Suprapubic skin (tissue), 4 donors: ENCODE measurements at regions not wholly inside any gene's neighbourhood (a gene's known extent, or its start where the extent isn't known, plus 50 kb on each side); places are given as distances from the start of the nearest gene placed in this dataset.
"Not testable (repeated sequence)": the region's sequence is repeated elsewhere in the genome, so short reads cannot be mapped to it uniquely, and the experiment has no call there.

Experiments used
- DNase-seq, 2 donors: peaks; one replicate each; pipeline ENCODE4 v3.0.0-alpha.2; 2019; ENCODE audit warnings: low spot score in 2 of 2
- H3K27ac ChIP-seq: fragments of 200-600 bp; sonication (generic); one replicate; pipeline ENCODE4 v1.5.1; 2019
- H3K27me3 ChIP-seq: fragments of 200-600 bp; sonication (generic); one replicate; pipeline ENCODE4 v1.5.1; 2019
- H3K36me3 ChIP-seq: fragments of 200-600 bp; sonication (generic); one replicate; pipeline ENCODE4 v1.5.1; 2019
- H3K4me1 ChIP-seq: fragments of 200-600 bp; sonication (generic); one replicate; pipeline ENCODE4 v1.5.1; 2019
- H3K4me3 ChIP-seq: fragments of 200-600 bp; sonication (generic); one replicate; pipeline ENCODE4 v1.5.1; 2019; ENCODE audit warnings: mild to moderate bottlenecking
- H3K9me3 ChIP-seq: fragments of 200-600 bp; sonication (generic); one replicate; pipeline ENCODE4 v1.5.1; 2019
- CTCF ChIP-seq, 2 donors: fragments of 200-600 bp in 1 of 2; fragments of 450-650 bp in 1 of 2; sonication (generic) in 1 of 2; IDR thresholded peaks; one replicate each; pipeline ENCODE4 v1.5.1; 2016 to 2019; ENCODE audit warnings: antibody characterized with exemption in 2 of 2, mild to moderate bottlenecking in 1 of 2, moderate library complexity in 1 of 2
- EP300 ChIP-seq: sonication (generic); formaldehyde crosslinking; IDR thresholded peaks from one replicate; pipeline ENCODE4 v1.6.1; 2017; ENCODE audit warnings: antibody characterized with exemption
- POLR2A ChIP-seq, 2 donors: fragments of 450-650 bp; IDR thresholded peaks; one replicate each; pipeline ENCODE4 v1.6.1; 2017; ENCODE audit warnings: antibody characterized with exemption in 2 of 2, mild to moderate bottlenecking in 2 of 2, moderate library complexity in 2 of 2
- POLR2AphosphoS5 ChIP-seq, 3 donors: sonication (generic); formaldehyde crosslinking; IDR thresholded peaks; one replicate each; pipeline ENCODE4 v1.6.1; 2017; ENCODE audit warnings: antibody characterized with exemption in 3 of 3
- WGBS: methylation state at CpG from one replicate; pipeline ENCODE4 v1.1.5; 2018; 5-methylcytosine and 5-hydroxymethylcytosine counted together

DNA sequence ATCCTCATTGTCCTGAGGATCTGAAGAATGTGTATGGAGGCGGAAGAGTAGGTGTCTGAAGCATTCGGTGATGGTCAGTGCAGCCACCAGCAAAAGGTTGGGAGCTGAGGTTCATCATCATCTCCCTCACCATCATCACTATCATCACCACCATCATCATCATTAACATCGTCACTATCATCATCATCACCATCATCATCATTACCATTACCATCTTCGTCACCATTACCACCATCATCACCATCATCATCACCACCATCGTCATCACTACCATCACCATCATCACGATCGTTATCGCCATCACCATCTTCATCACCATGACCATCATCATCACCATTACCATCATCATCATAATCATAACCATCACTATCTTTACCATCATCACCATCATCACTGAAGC lies 90.8 kb upstream of the TMEM132D start:
- TF ChIP-seq CTCF (IDR thresholded peaks at IDR 0.05) (no peak), POLR2A (IDR thresholded peaks at IDR 0.05) (no peak), EP300 (no peak), POLR2AphosphoS5 (IDR thresholded peaks at IDR 0.05) (no peak)
- Histone ChIP-seq H3K27ac (no peak overlapping the region), H3K4me3 (no peak overlapping the region), H3K36me3 (no peaks in the 10 kb centered on the region), H3K9me3 (no peaks in the 10 kb centered on the region), H3K4me1 (no peaks in the 10 kb centered on the region), H3K27me3 (no peaks in the 10 kb centered on the region)
- DNase-seq, result no peak
- WGBS, result 93% methylated on average over 8 of the region's 8 CpGs

- 31% methylated on average over 5 of the region's 5 CpGs for WGBS
- DNase-seq, result no peak
Observed at GRCh38 chr12:129997239-129997638, 93.4 kb upstream of the TMEM132D start.

DNA sequence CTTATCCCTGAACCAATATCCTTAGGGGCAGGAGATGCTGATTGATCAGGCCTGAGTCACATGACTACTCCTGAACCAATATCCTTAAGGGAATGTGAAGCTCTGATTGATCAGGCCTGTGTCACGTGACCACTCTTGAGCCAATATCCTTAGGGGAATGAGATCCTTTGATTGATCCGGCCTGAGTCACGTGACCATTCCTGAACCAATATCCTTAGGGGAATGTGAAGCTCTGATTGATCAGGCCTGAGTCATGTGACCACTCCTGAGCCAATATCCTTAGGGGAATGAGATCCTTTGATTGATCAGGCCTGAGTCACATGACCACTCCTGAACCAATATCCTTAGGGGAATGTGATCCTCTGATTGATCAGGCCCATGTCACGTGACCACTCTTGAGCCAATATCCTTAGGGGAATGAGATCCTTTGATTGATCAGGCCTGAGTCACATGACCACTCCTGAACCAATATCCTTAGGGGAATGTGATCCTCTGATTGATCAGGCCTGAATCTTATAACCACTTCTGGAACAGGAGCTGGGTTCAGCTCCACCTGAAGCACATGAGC lies 100.6 kb upstream of the TMEM132D start:
- H3K36me3 ChIP-seq, DNase-seq, H3K9me3 ChIP-seq, H3K4me1 ChIP-seq, H3K4me3 ChIP-seq, H3K27ac ChIP-seq: not testable (repeated sequence)
- WGBS, result 88% methylated on average over 4 of the region's 4 CpGs
- H3K27me3 ChIP-seq, result peaks cover 16% of the 10 kb centered on the region

More at GRCh38 chr12:129997239-129997638, 93.4 kb upstream of the TMEM132D start:
- Histone ChIP-seq H3K4me1 (no peaks in the 10 kb centered on the region), H3K9me3 (no peaks in the 10 kb centered on the region), H3K4me3 (no peak overlapping the region), H3K27me3 (no peaks in the 10 kb centered on the region), H3K27ac (no peak overlapping the region), H3K36me3 (no peaks in the 10 kb centered on the region)
- no peak for TF ChIP-seq POLR2A (IDR thresholded peaks at IDR 0.05)
- no peak for TF ChIP-seq EP300
- no peak for TF ChIP-seq CTCF (IDR thresholded peaks at IDR 0.05)
- no peak for TF ChIP-seq POLR2AphosphoS5 (IDR thresholded peaks at IDR 0.05)

DNA sequence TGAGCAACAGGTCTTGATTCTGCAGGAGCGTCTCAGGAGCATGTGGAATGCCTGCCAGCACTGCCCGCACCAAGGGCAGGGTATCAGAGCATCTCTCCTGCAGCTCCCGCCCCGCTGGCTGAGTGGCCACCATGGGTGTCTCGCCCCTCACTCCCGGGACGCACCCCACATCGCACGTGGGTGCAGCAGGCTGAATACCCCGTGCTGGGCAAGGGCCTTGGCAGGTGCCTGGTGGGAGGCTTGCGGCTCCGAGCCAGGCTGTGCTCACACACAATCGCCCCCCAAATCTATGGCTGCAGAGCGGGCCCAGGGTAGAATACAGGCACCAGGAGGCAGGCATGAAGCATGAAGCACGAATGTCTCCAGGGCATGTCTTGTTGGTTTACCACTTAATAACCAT lies 103.9 kb upstream of the TMEM132D start:
- Histone ChIP-seq H3K9me3 (no peaks in the 10 kb centered on the region), H3K36me3 (no peaks in the 10 kb centered on the region), H3K4me3 (no peak overlapping the region), H3K4me1 (no peaks in the 10 kb centered on the region), H3K27ac (no peak overlapping the region), H3K27me3 (peaks cover 44% of the 10 kb centered on the region)
- WGBS, result 100% methylated on average over 6 of the region's 15 CpGs
- DNase-seq, result no peak
- TF ChIP-seq EP300 (no peak), POLR2AphosphoS5 (IDR thresholded peaks at IDR 0.05) (no peak), POLR2A (IDR thresholded peaks at IDR 0.05) (no peak), CTCF (IDR thresholded peaks at IDR 0.05) (no peak)

DNA sequence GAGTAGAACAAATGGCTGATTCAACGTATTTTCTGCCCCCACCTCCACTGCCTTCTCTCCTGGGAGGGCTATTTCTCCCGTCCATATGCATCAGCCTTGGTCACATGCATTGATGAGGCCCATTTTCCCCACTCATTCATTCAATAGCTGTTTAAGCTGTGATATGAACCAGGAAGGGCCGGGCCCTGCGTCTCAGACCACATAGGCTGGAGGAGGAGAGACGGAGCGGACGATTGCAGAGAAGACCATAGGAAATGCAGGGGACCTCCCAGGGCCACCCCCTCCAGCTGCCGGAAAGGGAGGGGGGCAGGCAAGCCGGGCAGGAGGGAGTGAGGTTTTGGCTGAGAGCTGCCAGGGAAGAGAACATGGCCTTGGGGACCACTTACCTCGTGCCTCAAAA lies 104.4 kb upstream of the TMEM132D start:
- no peak for DNase-seq
- Histone ChIP-seq H3K36me3 (no peaks in the 10 kb centered on the region), H3K4me1 (no peaks in the 10 kb centered on the region), H3K4me3 (no peak overlapping the region), H3K27me3 (peaks cover 44% of the 10 kb centered on the region), H3K27ac (no peak overlapping the region), H3K9me3 (no peaks in the 10 kb centered on the region)
- TF ChIP-seq CTCF (IDR thresholded peaks at IDR 0.05), result no peak
- TF ChIP-seq EP300, result no peak
- TF ChIP-seq POLR2AphosphoS5 (IDR thresholded peaks at IDR 0.05), result no peak
- no peak for TF ChIP-seq POLR2A (IDR thresholded peaks at IDR 0.05)
- WGBS, result 48% methylated on average over 10 of the region's 10 CpGs

GRCh38 chr12:130009961-130010360 lies 106.1 kb upstream of the TMEM132D start:
- Histone ChIP-seq H3K27me3 (peaks cover 61% of the 10 kb centered on the region), H3K9me3 (no peaks in the 10 kb centered on the region), H3K27ac (no peak overlapping the region), H3K4me3 (no peak overlapping the region), H3K4me1 (peaks cover 2% of the 10 kb centered on the region), H3K36me3 (no peaks in the 10 kb centered on the region)
- WGBS, result 74% methylated on average over 11 of the region's 16 CpGs
- no peak for TF ChIP-seq EP300
- no peak for TF ChIP-seq POLR2A (IDR thresholded peaks at IDR 0.05)
- no peak for TF ChIP-seq POLR2AphosphoS5 (IDR thresholded peaks at IDR 0.05)
- no peak for TF ChIP-seq CTCF (IDR thresholded peaks at IDR 0.05)
- no peak for DNase-seq
